ENCODE measurements at regions not wholly inside any gene's neighbourhood (a gene's known extent, or its start where the extent isn't known, plus 50 kb on each side); places are given as distances from the start of the nearest gene placed in this dataset.

GRCh38 chr13:88426661-88427060 lies 755.5 kb downstream of the SLITRK5 start:
- TF ChIP-seq CTCF (IDR thresholded peaks at IDR 0.05) (no peak), POLR2A (IDR thresholded peaks at IDR 0.05) (no peak), POLR2AphosphoS5 (IDR thresholded peaks at IDR 0.05) (no peak), EP300 (IDR thresholded peaks at IDR 0.05) (no peak)

Data from gastroesophageal sphincter (tissue), 3 donors.